HEK293 (cell line): ENCODE measurements at regions not wholly inside any gene's neighbourhood (a gene's known extent, or its start where the extent isn't known, plus 50 kb on each side); places are given as distances from the start of the nearest gene placed in this dataset.

ENCODE experiments used
- CTCF ChIP-seq: fragments of 450-650 bp; formaldehyde crosslinking; IDR thresholded peaks from 2 replicates; pipeline ENCODE4 v1.5.1; 2016; ENCODE audit warnings: missing biosample characterization, missing genetic modification characterization
- WT1 ChIP-seq: fragments of 450-650 bp; formaldehyde crosslinking; IDR thresholded peaks from 2 replicates; pipeline ENCODE4 v1.5.1; 2016; ENCODE audit warnings: missing biosample characterization, missing genetic modification characterization
- YY1 ChIP-seq: fragments of 450-650 bp; formaldehyde crosslinking; IDR thresholded peaks from 2 replicates; pipeline ENCODE4 v1.5.1; 2018; ENCODE audit warnings: missing biosample characterization, missing genetic modification characterization
- ZNF184 ChIP-seq: fragments of 450-650 bp; IDR thresholded peaks from 2 replicates; pipeline ENCODE4 v1.5.1; 2018; ENCODE audit warnings: missing biosample characterization, mild to moderate bottlenecking, missing genetic modification characterization
- ZNF24 ChIP-seq: fragments of 450-650 bp; formaldehyde crosslinking; IDR thresholded peaks from 2 replicates; pipeline ENCODE4 v1.5.1; 2016; ENCODE audit warnings: missing biosample characterization, missing genetic modification characterization
- ZNF274 ChIP-seq, 2 experiments: fragments of 200-500 bp in 1 of 2; fragments of 450-650 bp in 1 of 2; sonication (Bioruptor generic) in 1 of 2; formaldehyde crosslinking in 1 of 2; IDR thresholded peaks; 2 replicates each; pipeline versions ENCODE4 v1.5.1 to v1.6.1; 2014 to 2016; ENCODE audit warnings: borderline replicate concordance in 1 of 2, inconsistent platforms in 1 of 2, low read length in 1 of 2, missing biosample characterization in 1 of 2, missing genetic modification characterization in 1 of 2
- ZNF302 ChIP-seq: fragments of 450-650 bp; formaldehyde crosslinking; IDR thresholded peaks from 2 replicates; pipeline ENCODE4 v1.5.1; 2016; ENCODE audit warnings: missing biosample characterization, missing genetic modification characterization, low read depth
- ZNF311 ChIP-seq: fragments of 450-650 bp; formaldehyde crosslinking; IDR thresholded peaks from 2 replicates; pipeline ENCODE4 v1.5.1; 2017; ENCODE audit warnings: missing biosample characterization, missing genetic modification characterization, borderline replicate concordance
- ZNF777 ChIP-seq: fragments of 450-650 bp; formaldehyde crosslinking; IDR thresholded peaks from 2 replicates; pipeline ENCODE4 v1.5.1; 2017; ENCODE audit warnings: missing biosample characterization, missing genetic modification characterization, borderline replicate concordance

GRCh38 chr14:50008562-50008961 lies 107.8 kb downstream of the VCPKMT start:
- TF ChIP-seq ZNF777 (tag by site-specific recombination) (no peak), WT1 (no peak), CTCF (no peak), YY1 (tag by site-specific recombination) (no peak), ZNF302 (tag by site-specific recombination) (no peak), ZNF184 (tag by site-specific recombination) (no peak), ZNF311 (tag by site-specific recombination) (no peak), ZNF274 (IDR thresholded peaks at IDR 0.05; ENCODE audit: low read length) (no peak), ZNF274 (tag by site-specific recombination; IDR thresholded peaks at IDR 0.05; ENCODE audit: borderline replicate concordance) (no peak), ZNF24 (no peak)
